CD4-positive, alpha-beta T cell treated with Interleukin-6 at 100 ng/mL for 8 hours (primary cell): ENCODE measurements at regions not wholly inside any gene's neighbourhood (a gene's known extent, or its start where the extent isn't known, plus 50 kb on each side); places are given as distances from the start of the nearest gene placed in this dataset.

Source experiments
- DNase-seq: peaks from one replicate; pipeline ENCODE4 v3.0.0-alpha.2; 2020; ENCODE audit warnings: mixed read lengths, low spot score

- no peak for DNase-seq
Measured at GRCh38 chr1:194535369-194535768, 1349.0 kb upstream of the B3GALT2 start.

DNA sequence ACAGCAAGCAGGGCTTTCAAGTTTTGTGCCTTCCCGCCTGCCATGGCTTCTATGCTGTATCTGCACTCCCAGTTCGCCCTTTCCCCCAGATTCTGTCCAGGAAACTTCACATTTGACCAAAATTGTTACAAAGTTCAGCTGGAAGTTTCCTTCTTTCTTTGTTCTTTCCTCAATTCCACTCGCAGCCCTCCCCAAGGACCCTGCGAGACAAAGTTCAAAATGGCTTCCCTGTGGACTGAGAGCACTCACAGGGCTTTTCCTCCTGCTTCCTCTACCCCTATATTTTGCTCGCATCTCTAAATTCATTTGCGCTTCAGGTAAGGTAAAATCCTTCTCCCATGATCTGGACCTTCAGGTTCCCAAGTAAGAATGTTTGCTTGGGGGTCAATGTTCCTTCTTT, 1348.4 kb upstream of the B3GALT2 start:
- no peak for DNase-seq

DNA sequence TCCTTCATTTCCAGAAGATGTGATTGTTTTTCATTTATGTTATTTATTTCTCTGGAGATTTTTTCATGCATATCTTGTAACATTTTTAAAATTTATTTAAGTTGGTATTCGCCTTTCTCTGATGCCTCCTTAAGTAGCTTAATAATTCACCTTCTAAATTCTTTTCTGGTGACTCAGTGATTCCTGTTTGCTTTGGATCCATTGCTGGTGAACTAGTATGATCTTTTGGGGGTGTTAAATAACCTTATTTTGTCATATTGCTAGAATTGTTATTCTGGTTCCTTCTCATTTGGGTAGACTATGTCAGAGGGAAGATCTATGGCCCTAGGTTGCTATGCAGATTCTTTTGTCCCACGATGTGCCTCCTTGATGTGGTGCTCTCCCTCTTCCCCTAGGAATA, 1347.2 kb upstream of the B3GALT2 start:
- DNase-seq: no peak

DNA sequence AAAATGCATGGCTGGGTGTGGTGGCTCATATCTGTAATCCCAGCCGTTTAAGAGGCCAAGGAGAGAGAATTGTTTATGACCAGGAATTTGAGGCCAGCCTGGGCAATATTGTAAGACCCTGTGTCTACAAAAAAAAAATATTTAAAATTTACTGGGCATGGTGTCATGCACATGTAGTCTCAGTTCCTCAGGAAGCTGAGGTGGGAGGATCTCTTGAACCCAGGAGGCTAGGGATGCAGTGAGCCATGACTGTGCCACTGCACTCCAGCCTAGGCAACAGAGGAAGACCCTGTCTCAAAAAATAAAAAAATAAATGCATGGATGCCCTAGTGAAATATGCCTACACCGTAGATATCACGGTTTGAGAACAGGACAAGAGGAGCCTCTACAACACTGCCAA, 1331.2 kb upstream of the B3GALT2 start:
- no peak for DNase-seq

- no peak for DNase-seq
Measured at GRCh38 chr1:194515916-194516315, 1329.5 kb upstream of the B3GALT2 start.

- no peak for DNase-seq
Measured at GRCh38 chr1:194512957-194513356, 1326.5 kb upstream of the B3GALT2 start.

GRCh38 chr1:194512345-194512744, 1325.9 kb upstream of the B3GALT2 start:
- no peak for DNase-seq

DNA sequence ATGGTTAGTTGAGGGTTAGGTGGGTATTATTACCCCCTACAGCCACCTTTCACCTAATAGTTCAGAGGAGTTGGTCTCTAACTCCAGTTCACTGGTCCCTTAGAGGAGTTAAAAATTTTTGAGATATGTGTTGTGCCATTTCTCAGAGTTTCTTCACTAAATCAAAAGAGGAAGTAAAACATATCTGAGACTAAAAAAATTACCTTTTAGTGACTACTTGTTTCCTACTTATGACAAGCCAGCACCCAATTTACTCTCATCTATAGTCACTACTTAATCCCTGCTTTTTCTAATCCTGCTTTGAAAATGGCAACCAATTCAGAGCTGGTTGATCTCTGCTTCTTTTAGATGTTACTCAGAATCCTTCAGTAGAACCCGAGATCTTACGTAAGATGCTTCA, 1316.8 kb upstream of the B3GALT2 start:
- no peak for DNase-seq

DNA sequence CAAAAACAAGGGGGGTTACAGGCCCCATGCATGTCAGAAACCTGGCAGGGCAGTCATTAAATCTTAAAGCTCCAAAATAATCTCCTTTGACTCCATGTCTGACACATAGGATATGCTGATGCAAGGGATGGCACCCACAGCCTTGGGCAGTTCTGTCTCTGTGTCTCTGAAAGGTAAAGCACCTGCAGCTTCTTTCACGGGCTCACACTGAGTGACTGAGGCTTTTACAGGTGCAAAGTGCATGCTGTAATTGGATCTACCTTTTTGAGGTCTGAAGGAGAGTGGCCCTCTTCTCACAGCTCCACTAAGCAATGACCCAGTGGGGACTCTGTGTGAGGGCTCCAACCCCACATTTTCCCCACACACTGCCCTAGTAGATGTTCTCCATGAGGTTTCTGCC, 1309.0 kb upstream of the B3GALT2 start:
- DNase-seq: no peak

GRCh38 chr1:194487172-194487571, 1300.8 kb upstream of the B3GALT2 start:
- no peak for DNase-seq

DNA sequence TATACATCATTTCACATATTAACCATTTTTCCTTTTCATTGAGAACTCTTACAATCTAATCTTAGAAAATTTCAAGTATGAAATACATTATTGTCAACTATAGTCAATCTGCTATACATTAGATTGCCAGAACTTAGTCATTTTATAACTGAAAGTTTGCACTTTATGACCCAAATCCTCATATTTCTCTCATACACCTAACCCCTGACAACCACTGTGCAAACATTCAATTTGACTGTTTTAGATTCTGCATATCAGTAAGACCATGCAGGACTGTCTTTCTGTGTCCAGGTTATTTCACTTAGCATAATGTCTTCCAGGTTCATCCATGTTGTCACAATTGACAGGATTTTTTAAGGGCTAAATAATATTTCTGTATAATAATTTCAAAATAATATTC, 1299.0 kb upstream of the B3GALT2 start:
- DNase-seq: no peak

- no peak for DNase-seq
Measured at GRCh38 chr1:194478731-194479130, 1292.3 kb upstream of the B3GALT2 start.

GRCh38 chr1:194477908-194478307, 1291.5 kb upstream of the B3GALT2 start:
- no peak for DNase-seq

- no peak for DNase-seq
Measured at GRCh38 chr1:194476872-194477271, 1290.5 kb upstream of the B3GALT2 start.

DNA sequence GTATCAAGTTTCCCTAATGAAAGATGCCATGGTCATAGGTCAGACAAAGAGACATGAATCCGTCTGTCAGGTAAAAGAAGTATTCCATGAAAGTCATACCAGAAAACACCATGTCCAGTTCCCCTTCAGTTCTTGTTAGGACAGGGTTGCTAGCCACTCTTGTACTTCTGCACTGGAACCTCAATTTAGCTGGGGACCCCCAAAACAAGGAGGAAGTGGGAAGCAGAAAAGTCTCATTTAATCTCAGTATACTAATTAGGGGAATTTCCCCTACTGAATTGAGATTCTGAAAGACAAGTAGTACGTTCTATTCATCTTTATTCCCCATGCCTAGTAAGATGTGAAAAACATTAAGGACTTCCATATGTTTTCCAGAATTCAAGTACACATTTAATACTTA, 1289.9 kb upstream of the B3GALT2 start:
- DNase-seq: no peak

- DNase-seq: no peak
Measured at GRCh38 chr1:194474701-194475100, 1288.3 kb upstream of the B3GALT2 start.

- no peak for DNase-seq
Measured at GRCh38 chr1:194473766-194474165, 1287.4 kb upstream of the B3GALT2 start.

- DNase-seq: no peak
Measured at GRCh38 chr1:194469282-194469681, 1282.9 kb upstream of the B3GALT2 start.

DNA sequence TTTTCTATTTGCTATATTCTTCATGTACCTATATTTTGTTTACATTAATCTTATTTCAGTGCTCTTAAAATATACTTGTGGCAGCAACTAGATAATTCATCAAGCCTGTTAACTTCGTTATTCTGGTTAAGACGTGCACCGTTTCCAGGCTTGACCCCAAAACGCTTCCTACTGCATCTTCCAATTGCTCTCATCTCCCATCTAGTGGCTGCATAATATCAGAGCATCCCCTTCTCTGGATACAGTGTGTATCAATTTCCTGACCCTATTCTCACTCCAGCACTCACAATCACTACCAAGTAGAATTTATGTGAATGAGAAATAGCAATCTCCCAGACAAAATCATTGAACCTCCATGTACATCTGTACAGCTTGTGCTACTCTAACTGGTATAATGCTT, 1280.3 kb upstream of the B3GALT2 start:
- DNase-seq: no peak

DNA sequence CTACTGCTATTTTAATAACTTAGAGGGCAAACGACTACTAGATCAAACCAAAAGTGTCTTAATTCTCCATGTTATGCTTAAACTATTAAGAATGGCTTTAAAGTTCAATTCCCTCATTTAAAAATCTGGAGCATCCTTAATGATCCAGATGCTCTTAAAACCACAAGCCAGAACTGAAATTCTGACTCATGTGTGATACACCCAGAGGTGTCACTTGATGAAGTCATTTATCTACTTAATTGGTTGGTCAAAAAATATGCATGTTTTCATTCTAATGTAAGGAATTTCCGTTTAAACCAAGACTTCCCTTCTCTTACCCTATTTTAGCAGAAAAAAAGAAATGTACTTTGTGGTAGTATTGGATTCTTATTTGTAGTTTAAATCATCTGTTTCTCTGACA, 1261.2 kb upstream of the B3GALT2 start:
- DNase-seq: no peak

DNA sequence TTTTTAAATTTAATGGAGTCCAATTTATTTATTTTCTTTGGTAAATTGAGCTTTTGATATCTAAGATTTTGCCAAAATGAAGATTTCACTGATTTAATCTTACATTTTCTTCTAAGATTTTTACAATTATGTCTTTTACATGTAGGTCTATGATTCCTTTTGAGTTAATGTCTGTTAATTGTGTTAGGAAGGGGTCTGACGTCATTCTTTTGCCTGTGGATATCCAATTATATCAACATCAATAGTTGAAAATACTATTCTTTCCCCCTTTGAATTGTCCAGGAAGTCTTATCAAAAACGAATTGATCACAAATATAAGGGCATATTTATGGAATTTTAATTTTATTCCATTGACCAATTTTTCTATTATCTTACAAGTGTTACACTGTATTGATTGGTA, 1258.8 kb upstream of the B3GALT2 start:
- no peak for DNase-seq

DNA sequence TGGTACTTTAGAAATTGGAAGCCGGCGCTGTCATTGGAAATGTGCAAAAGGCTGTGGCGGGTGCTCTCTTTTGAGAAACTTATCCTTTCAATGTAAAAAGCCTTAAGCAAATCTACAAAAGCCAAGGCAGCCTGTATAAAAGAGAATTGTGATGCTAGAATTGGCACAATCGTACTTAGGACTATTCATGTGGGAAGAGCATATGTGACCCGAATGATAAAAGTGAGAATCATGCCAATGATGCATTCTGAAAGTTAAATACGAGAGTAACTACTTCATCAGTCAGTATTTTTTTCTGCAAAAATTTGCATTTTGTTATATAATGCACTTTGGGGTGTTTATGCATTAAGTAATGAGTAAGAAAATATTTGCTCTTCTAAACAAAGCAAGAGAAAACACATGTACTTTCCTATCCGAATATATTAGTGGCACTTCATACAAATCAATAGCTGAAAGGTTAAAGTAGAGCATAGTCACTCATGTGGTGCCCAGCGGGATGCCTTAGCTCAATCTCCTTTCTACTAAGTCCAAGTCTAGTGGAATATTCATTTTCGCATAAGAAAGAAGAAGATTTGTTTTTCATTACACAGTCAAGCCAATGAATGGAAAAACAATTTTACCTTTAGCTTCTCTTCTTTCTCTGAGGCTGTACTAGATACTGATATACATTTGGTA, 1256.6 kb upstream of the B3GALT2 start:
- DNase-seq: no peak

- no peak for DNase-seq
Measured at GRCh38 chr1:194437135-194437534, 1250.7 kb upstream of the B3GALT2 start.

DNA sequence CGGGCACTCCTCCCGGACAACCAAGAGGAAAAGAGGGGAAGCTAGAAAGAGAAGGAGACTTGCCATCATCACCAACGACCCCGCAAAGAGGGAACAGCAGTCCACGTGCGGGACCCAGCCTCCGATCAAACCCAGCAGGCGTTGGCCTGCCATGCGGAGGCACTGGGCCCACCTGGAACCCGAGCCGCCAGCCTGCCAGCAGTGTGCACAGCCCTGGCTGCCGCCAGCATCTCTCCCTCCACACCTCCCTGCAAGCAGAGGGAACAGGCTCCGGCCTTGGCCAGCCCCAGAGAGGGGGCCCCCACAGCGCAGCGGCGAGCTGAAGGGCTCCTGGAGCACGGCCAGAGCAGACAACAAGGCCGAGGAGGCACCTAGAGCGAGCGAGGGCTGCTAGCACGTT, 1244.7 kb upstream of the B3GALT2 start:
- DNase-seq: no peak

- DNase-seq: no peak
Measured at GRCh38 chr1:194420706-194421105, 1234.3 kb upstream of the B3GALT2 start.
